SK-N-SH (cell line): ENCODE measurements at regions not wholly inside any gene's neighbourhood (a gene's known extent, or its start where the extent isn't known, plus 50 kb on each side); places are given as distances from the start of the nearest gene placed in this dataset.
"Not testable (repeated sequence)": the region's sequence is repeated elsewhere in the genome, so short reads cannot be mapped to it uniquely, and the experiment has no call there.

Experiments used
- CTCF ChIA-PET: fragments of 300-600, 350-600 bp; formaldehyde crosslinking; extraction: SDS; loops from one replicate; lab custom pipeline; 2021; lab: Yijun Ruan, JAX
- POLR2A ChIA-PET: fragments of 350-600 bp; sonication (Branson Sonifier 250); formaldehyde crosslinking; extraction: SDS; loops from one replicate; lab custom pipeline; 2020; ENCODE audit warnings: antibody characterized with exemption, inconsistent platforms; lab: Yijun Ruan, JAX
- DNase-seq: peaks from one replicate; pipeline ENCODE4 v3.0.0; 2012
- H2AFZ ChIP-seq: fragments of 200-600 bp; sonication (generic); 2 replicates; pipeline ENCODE4 v1.8.1; 2016; ENCODE audit warnings: antibody characterized with exemption, mild to moderate bottlenecking, low read depth
- H3F3A ChIP-seq: fragments of 200-600 bp; sonication (generic); replicated peaks from 2 replicates; pipeline ENCODE3; 2016; ENCODE audit warnings: antibody characterized with exemption, mild to moderate bottlenecking; ENCODE audit not compliant: insufficient read depth
- H3K27ac ChIP-seq, 2 experiments: fragments of 200-500 bp in 1 of 2; fragments of 200-600 bp in 1 of 2; sonication (Bioruptor generic) in 1 of 2; sonication (generic), shearing (Covaris generic) in 1 of 2; 2 replicates each; pipeline versions ENCODE4 v1.5.1 to v1.6.1; 2014 to 2016; ENCODE audit warnings: low read depth in 2 of 2, inconsistent platforms in 1 of 2, low read length in 1 of 2, mild to moderate bottlenecking in 1 of 2, mixed read lengths in 1 of 2
- H3K27me3 ChIP-seq: fragments of 200-600 bp; sonication (generic), shearing (Covaris generic); 2 replicates; pipeline ENCODE4 v1.6.1; 2016; ENCODE audit warnings: mixed run types; ENCODE audit not compliant: insufficient read depth
- H3K36me3 ChIP-seq, 2 experiments: fragments of 200-500 bp in 1 of 2; fragments of 200-600 bp in 1 of 2; sonication (Bioruptor generic) in 1 of 2; sonication (generic) in 1 of 2; replicated peaks in 1 of 2; 2 replicates each; pipeline versions ENCODE3 to v1.5.1; 2014 to 2016; ENCODE audit warnings: low read length in 1 of 2, mild to moderate bottlenecking in 1 of 2; ENCODE audit not compliant: insufficient read depth in 2 of 2, control insufficient read depth in 1 of 2
- H3K4me1 ChIP-seq, 2 experiments: fragments of 200-500 bp in 1 of 2; fragments of 200-600 bp in 1 of 2; sonication (Bioruptor generic) in 1 of 2; sonication (generic), shearing (Covaris generic) in 1 of 2; 2 replicates each; pipeline versions ENCODE4 v1.5.1 to v1.6.1; 2014 to 2016; ENCODE audit warnings: low read depth in 1 of 2, low read length in 1 of 2, mixed run types in 1 of 2; ENCODE audit not compliant: insufficient read depth in 2 of 2, control insufficient read depth in 1 of 2
- H3K4me2 ChIP-seq: fragments of 200-600 bp; sonication (generic), shearing (Covaris generic); 2 replicates; pipeline ENCODE4 v1.6.1; 2017; ENCODE audit warnings: mixed run types
- H3K4me3 ChIP-seq, 2 experiments: fragments of 200-500 bp in 1 of 2; fragments of 200-600 bp in 1 of 2; sonication (Bioruptor generic) in 1 of 2; sonication (generic), shearing (Covaris generic) in 1 of 2; 2 replicates each; pipeline versions ENCODE4 v1.5.1 to v1.8.1; 2014 to 2016; ENCODE audit warnings: low read depth in 2 of 2, inconsistent platforms in 1 of 2, low read length in 1 of 2, mild to moderate bottlenecking in 1 of 2, mixed read lengths in 1 of 2, moderate library complexity in 1 of 2
- H3K79me2 ChIP-seq: fragments of 200-600 bp; sonication (generic); 2 replicates; pipeline ENCODE4 v1.8.1; 2017; ENCODE audit warnings: mild to moderate bottlenecking; ENCODE audit not compliant: insufficient read depth
- H3K9ac ChIP-seq: fragments of 200-600 bp; sonication (generic); 2 replicates; pipeline ENCODE4 v1.6.1; 2017; ENCODE audit warnings: mixed run types
- H3K9me2 ChIP-seq: fragments of 200-600 bp; sonication (generic); 2 replicates; pipeline ENCODE4 v1.6.1; 2017; ENCODE audit warnings: mixed run types
- H3K9me3 ChIP-seq: fragments of 200-600 bp; sonication (generic); 2 replicates; pipeline ENCODE4 v1.6.1; 2017; ENCODE audit warnings: mixed run types, mild to moderate bottlenecking, moderate library complexity
- H4K20me1 ChIP-seq: fragments of 200-600 bp; sonication (generic); 2 replicates; pipeline ENCODE4 v1.6.1; 2017; ENCODE audit warnings: mild to moderate bottlenecking, mixed run types; ENCODE audit not compliant: insufficient read depth
- CHD2 ChIP-seq: fragments of 150-350 bp; IDR thresholded peaks from 2 replicates; pipeline ENCODE4 v1.6.1; 2018; ENCODE audit warnings: low read length; ENCODE audit not compliant: partially characterized antibody
- EZH2phosphoT487 ChIP-seq: fragments of 200-600 bp; sonication (generic); IDR thresholded peaks from 2 replicates; pipeline ENCODE4 v1.6.1; 2017; ENCODE audit warnings: low read depth, mixed run types, mild to moderate bottlenecking, antibody characterized with exemption, moderate library complexity, borderline replicate concordance
- FOXM1 ChIP-seq: IDR thresholded peaks from 2 replicates; pipeline ENCODE4 v1.4.0; 2012; ENCODE audit warnings: low read depth, mild to moderate bottlenecking
- PBX3 ChIP-seq: IDR thresholded peaks from 2 replicates; pipeline ENCODE4; 2012
- RAD21 ChIP-seq: IDR thresholded peaks from 2 replicates; pipeline ENCODE4 v1.6.1; 2012; ENCODE audit warnings: mild to moderate bottlenecking, low read length
- RFX5 ChIP-seq: IDR thresholded peaks from 2 replicates; pipeline ENCODE4 v1.6.1; 2012; ENCODE audit warnings: mild to moderate bottlenecking, improper control_type of control experiment, low read length
- SIN3A ChIP-seq: IDR thresholded peaks from 2 replicates; pipeline ENCODE4 v1.6.1; 2012; ENCODE audit warnings: low read depth, mild to moderate bottlenecking, low read length, moderate library complexity, borderline replicate concordance
- TAF1 ChIP-seq: IDR thresholded peaks from 2 replicates; pipeline ENCODE4 v1.6.1; 2012; ENCODE audit warnings: low read depth, mild to moderate bottlenecking, low read length, moderate library complexity, borderline replicate concordance
- USF1 ChIP-seq: IDR thresholded peaks from 2 replicates; pipeline ENCODE4 v1.4.0; 2012; ENCODE audit warnings: low read depth, borderline replicate concordance
- YY1 ChIP-seq: IDR thresholded peaks from 2 replicates; pipeline ENCODE4 v1.4.0; 2012; ENCODE audit warnings: low read depth, mild to moderate bottlenecking
- WGBS: methylation state at CpG from one replicate; pipeline ENCODE4 v1.1.6; 2017; ENCODE audit warnings: low lambda C conversion rate; 5-methylcytosine and 5-hydroxymethylcytosine counted together
- TF ChIP-seq, protein P1 (sequence below): fragments of 200-600 bp; sonication (generic); IDR thresholded peaks from 2 replicates; pipeline ENCODE4 v1.6.1; 2017; ENCODE audit warnings: antibody characterized with exemption, mild to moderate bottlenecking, moderate library complexity

DNA sequence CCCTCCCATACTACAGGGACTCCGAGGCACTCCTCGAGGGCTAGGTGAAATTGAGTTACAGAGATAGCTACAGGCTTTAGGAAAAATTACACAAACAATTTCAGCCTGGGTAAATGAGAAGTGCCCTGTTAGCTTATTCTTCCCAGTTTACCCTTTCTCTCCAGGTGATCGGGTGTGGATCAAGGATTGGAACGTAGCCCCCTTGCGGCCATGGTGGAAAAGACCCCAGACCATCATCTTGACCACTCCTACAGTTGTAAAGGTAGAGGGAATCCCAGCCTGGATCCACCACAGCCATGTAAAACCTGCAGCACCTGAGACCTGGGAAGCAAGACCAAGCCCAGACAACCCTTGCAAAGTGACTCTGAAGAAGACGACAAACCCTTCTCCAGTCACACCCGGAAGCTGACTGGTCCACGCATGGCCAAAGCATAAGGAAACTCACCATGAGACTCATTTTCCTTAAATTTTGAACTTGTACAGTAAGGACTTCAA, 600.6 kb downstream of the UQCRFS1 start (continued):
- TF ChIP-seq RAD21, result no peak
- TF ChIP-seq, protein P1, sequence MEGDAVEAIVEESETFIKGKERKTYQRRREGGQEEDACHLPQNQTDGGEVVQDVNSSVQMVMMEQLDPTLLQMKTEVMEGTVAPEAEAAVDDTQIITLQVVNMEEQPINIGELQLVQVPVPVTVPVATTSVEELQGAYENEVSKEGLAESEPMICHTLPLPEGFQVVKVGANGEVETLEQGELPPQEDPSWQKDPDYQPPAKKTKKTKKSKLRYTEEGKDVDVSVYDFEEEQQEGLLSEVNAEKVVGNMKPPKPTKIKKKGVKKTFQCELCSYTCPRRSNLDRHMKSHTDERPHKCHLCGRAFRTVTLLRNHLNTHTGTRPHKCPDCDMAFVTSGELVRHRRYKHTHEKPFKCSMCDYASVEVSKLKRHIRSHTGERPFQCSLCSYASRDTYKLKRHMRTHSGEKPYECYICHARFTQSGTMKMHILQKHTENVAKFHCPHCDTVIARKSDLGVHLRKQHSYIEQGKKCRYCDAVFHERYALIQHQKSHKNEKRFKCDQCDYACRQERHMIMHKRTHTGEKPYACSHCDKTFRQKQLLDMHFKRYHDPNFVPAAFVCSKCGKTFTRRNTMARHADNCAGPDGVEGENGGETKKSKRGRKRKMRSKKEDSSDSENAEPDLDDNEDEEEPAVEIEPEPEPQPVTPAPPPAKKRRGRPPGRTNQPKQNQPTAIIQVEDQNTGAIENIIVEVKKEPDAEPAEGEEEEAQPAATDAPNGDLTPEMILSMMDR, result no peak

GRCh38 chr19:28611227-28611914, 601.6 kb downstream of the UQCRFS1 start:
- H4K20me1 ChIP-seq, H3K36me3 ChIP-seq, DNase-seq, H3K4me2 ChIP-seq, H3K9me2 ChIP-seq, H3K4me1 ChIP-seq, H3K9me3 ChIP-seq, H3K79me2 ChIP-seq, H3F3A ChIP-seq, H3K27me3 ChIP-seq, H3K27ac ChIP-seq, POLR2A ChIA-PET, H3K4me3 ChIP-seq, H2AFZ ChIP-seq, H3K9ac ChIP-seq: not testable (repeated sequence)
- CTCF ChIA-PET, result interaction anchor here (2.5 kb wide), 1 partner anchor 23 kb away, joined by 10 read pairs; no protein-coding TSS in a partner anchor
- 25% methylated on average over 8 of the region's 8 CpGs for WGBS

DNA sequence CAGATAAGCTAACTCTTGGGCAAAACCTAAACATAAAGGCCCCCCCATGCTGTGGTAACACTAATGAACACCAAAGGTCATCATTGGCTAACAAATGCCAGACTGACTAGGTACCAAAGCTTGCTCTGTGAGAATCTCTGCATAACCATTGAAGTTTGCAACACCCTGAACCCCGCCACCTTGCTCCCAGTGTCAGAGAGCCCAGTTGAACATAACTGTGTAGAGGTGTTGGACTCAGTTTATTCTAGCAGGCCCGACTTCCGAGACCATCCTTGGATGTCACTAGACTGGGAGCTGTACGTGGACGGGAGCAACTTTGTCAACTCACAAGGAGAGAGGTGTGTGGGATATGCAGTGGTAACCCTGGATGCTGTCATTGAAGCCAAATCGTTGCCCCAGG, 602.2 kb downstream of the UQCRFS1 start:
- no peak for DNase-seq
- 23% methylated on average over 6 of the region's 6 CpGs for WGBS
- Histone ChIP-seq H3K79me2 (no peaks in the 10 kb centered on the region), H3K4me1 (no peaks in the 10 kb centered on the region), H3K4me3 (no peak overlapping the region), H3K27ac (no peak overlapping the region), H3K27me3 (no peaks in the 10 kb centered on the region), H3K9me2 (no peaks in the 10 kb centered on the region), H2AFZ (no peak overlapping the region), H3K36me3 (no peaks in the 10 kb centered on the region), H3K4me2 (no peak overlapping the region), H3K9ac (no peak overlapping the region), H3K9me3 (no peaks in the 10 kb centered on the region), H4K20me1 (no peaks in the 10 kb centered on the region), H3F3A (no peaks in the 10 kb centered on the region)
- TF ChIP-seq SIN3A, result no peak
- no peak for TF ChIP-seq USF1
- POLR2A ChIA-PET, result no interaction called here
- CTCF ChIA-PET, result interaction anchor here (2.5 kb wide), 1 partner anchor 23 kb away, joined by 10 read pairs; no protein-coding TSS in a partner anchor

GRCh38 chr19:28609944-28610343, 603.0 kb downstream of the UQCRFS1 start:
- H3K9ac ChIP-seq, result no peak overlapping the region
- no peak for DNase-seq
- no peak overlapping the region for H2AFZ ChIP-seq
- H3K4me2 ChIP-seq, result no peak overlapping the region
- no peaks in the 10 kb centered on the region for H3K27me3 ChIP-seq
- ChIA-PET CTCF (interaction anchor here (2.5 kb wide), 1 partner anchor 24 kb away, joined by 10 read pairs; no protein-coding TSS in a partner anchor), POLR2A (no interaction called here)
- H4K20me1 ChIP-seq, result no peaks in the 10 kb centered on the region
- no peaks in the 10 kb centered on the region for H3F3A ChIP-seq
- no peaks in the 10 kb centered on the region for H3K79me2 ChIP-seq
- no peak overlapping the region for H3K4me3 ChIP-seq
- TF ChIP-seq YY1 (no peak), RFX5 (no peak), CHD2 (no peak), TAF1 (no peak), FOXM1 (no peak), EZH2phosphoT487 (no peak), PBX3 (no peak)
- H3K27ac ChIP-seq, result no peak overlapping the region
- H3K9me3 ChIP-seq, result no peaks in the 10 kb centered on the region
- 17% methylated on average over 5 of the region's 5 CpGs for WGBS
- no peaks in the 10 kb centered on the region for H3K4me1 ChIP-seq
- no peaks in the 10 kb centered on the region for H3K36me3 ChIP-seq
- H3K9me2 ChIP-seq, result no peaks in the 10 kb centered on the region
